Effector memory CD8-positive, alpha-beta T cell (primary cell): ENCODE measurements at regions not wholly inside any gene's neighbourhood (a gene's known extent, or its start where the extent isn't known, plus 50 kb on each side); places are given as distances from the start of the nearest gene placed in this dataset.

Experiments
- ATAC-seq: fragments of 150-1000 bp; cut with Tn5 transposase; replicated peaks from 2 replicates; pipeline ENCODE4 v1.10.0; 2021; ENCODE audit warnings: mild to moderate bottlenecking, moderate library complexity
- DNase-seq, 3 experiments: peaks; one replicate each; pipeline ENCODE4 v3.0.0; 2021
- H3K27ac Mint-ChIP-seq, 2 donors: one replicate each; pipeline ENCODE4 v1.8.0; 2022; ENCODE audit warnings: mild to moderate bottlenecking in 2 of 2, mixed read lengths in 2 of 2, moderate library complexity in 2 of 2
- H3K27me3 Mint-ChIP-seq, 2 donors: one replicate each; pipeline ENCODE4 v1.8.0; 2022; ENCODE audit warnings: mixed read lengths in 2 of 2
- H3K36me3 Mint-ChIP-seq: one replicate; pipeline ENCODE4 v1.8.0; 2022; ENCODE audit warnings: mild to moderate bottlenecking, moderate library complexity, mixed read lengths; ENCODE audit not compliant: insufficient read depth
- H3K4me1 Mint-ChIP-seq, 2 donors: one replicate each; pipeline ENCODE4 v1.8.0; 2022; ENCODE audit warnings: low read depth in 2 of 2, mixed read lengths in 2 of 2
- H3K4me3 Mint-ChIP-seq, 2 donors: one replicate each; pipeline ENCODE4 v1.8.0; 2022; ENCODE audit warnings: mild to moderate bottlenecking in 2 of 2, mixed read lengths in 2 of 2, moderate library complexity in 2 of 2
- H3K9me3 Mint-ChIP-seq, 2 donors: one replicate each; pipeline ENCODE4 v1.8.0; 2022; ENCODE audit warnings: mixed read lengths in 2 of 2

DNA sequence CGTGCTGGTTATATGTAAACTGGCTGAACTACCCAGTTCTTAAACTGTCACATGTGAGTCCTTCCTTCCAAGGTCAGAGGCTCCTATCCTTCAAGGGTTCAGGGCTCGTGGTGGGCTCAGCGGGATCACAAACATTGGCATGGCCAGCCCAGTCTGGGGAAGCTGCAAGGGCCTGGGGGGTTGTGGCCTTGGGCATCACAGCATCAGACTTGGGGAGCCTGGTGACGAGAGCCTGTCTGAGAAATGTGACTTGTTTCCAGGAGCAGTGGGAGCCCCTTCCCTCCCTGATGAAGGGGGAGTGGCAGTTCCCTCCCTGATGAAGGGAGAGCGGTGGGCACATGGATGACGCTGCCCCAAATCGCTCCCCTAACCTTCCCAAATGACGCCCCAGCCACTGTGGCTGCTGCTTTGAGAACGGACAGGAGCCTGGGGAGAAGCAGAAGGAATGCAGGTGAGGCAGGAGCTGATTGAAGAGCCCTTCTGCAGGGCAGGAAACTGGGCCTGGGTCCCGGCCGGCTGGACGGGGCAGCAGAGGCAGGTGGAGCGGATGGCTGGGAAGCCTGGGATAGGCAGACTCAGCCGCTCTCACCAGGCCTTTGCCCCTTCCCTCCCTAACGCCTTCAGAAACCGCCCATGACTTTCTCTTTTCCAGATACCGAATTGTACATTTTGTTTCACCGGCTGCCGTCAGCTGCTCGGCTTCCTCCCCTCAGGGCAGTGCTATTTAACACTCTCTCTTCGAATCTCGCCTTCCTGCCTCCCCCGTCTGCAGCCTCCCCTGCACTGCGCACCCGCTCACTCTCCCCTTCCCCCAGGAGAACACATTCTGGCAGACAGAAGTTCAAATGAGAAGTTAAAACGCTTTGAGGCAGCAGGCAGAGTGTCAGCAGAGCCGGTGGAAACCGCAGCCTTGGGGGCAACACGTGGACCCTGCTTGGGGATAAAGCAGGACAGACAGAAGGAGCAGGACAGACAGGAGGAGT is 1486.7 kb downstream of the BRD1 start:
- ATAC-seq = no peak
- no peak overlapping the region for H3K27ac Mint-ChIP-seq
- peaks cover 22 to 60% of the 10 kb centered on the region in 2 donors for H3K27me3 Mint-ChIP-seq
- H3K9me3 Mint-ChIP-seq = no peaks in the 10 kb centered on the region
- peaks cover 2% of the 10 kb centered on the region for H3K36me3 Mint-ChIP-seq
- DNase-seq = no peak
- no peak overlapping the region for H3K4me3 Mint-ChIP-seq
- H3K4me1 Mint-ChIP-seq = no peaks in the 10 kb centered on the region

DNA sequence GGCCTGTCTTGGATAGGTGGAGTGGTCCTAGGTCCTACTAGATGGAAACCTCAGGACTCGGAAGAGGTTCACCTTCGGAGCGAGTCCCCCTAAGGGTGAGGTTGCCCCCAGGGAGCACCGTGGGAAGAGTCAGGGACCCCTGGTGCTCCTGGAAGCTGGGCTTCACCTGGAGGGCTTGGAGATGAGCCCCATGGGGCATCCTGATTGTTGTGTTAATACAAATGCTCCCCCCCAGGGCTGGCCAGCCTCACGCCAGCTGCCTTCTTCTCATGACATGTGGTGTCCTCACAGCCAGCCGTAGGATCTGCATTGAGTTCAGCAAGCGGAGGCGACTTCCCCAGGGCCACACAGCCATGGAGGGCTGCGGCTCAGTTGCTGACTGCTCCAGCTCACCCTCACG is 1487.5 kb downstream of the BRD1 start:
- ATAC-seq = no peak
- Mint-ChIP-seq H3K4me1 (no peaks in the 10 kb centered on the region), H3K36me3 (peaks cover 2% of the 10 kb centered on the region)

GRCh38 chr22:48338793-48339705 is 1488.6 kb downstream of the BRD1 start:
- Mint-ChIP-seq H3K27me3 (peaks cover 22 to 66% of the 10 kb centered on the region in 2 donors), H3K4me1 (no peaks in the 10 kb centered on the region), H3K27ac (no peak overlapping the region), H3K4me3 (no peak overlapping the region), H3K36me3 (peaks cover 2% of the 10 kb centered on the region), H3K9me3 (no peaks in the 10 kb centered on the region)
- no peak for DNase-seq
- ATAC-seq = no peak

More for the DNA sequence above, 1487.5 kb downstream of the BRD1 start:
- no peaks in the 10 kb centered on the region for H3K9me3 Mint-ChIP-seq
- H3K4me3 Mint-ChIP-seq = no peak overlapping the region
- H3K27ac Mint-ChIP-seq = no peak overlapping the region
- DNase-seq = no peak
- peaks cover 22 to 66% of the 10 kb centered on the region in 2 donors for H3K27me3 Mint-ChIP-seq

GRCh38 chr22:48337957-48338792 is 1489.5 kb downstream of the BRD1 start:
- Mint-ChIP-seq H3K9me3 (no peaks in the 10 kb centered on the region), H3K27ac (no peak overlapping the region), H3K27me3 (peaks cover 22 to 64% of the 10 kb centered on the region in 2 donors), H3K4me3 (no peak overlapping the region), H3K4me1 (no peaks in the 10 kb centered on the region), H3K36me3 (peaks cover 2% of the 10 kb centered on the region)
- no peak for ATAC-seq
- DNase-seq = no peak

- no peak overlapping the region for H3K4me3 Mint-ChIP-seq
- H3K36me3 Mint-ChIP-seq = peaks cover 2% of the 10 kb centered on the region
- no peak for ATAC-seq
- no peak overlapping the region for H3K27ac Mint-ChIP-seq
- DNase-seq = no peak
- no peaks in the 10 kb centered on the region for H3K4me1 Mint-ChIP-seq
- no peaks in the 10 kb centered on the region for H3K9me3 Mint-ChIP-seq
- peaks cover 18 to 47% of the 10 kb centered on the region in 2 donors for H3K27me3 Mint-ChIP-seq
Measured at GRCh38 chr22:48336339-48337060, 1491.2 kb downstream of the BRD1 start.

- no peak overlapping the region for H3K27ac Mint-ChIP-seq
- H3K36me3 Mint-ChIP-seq = peaks cover 2% of the 10 kb centered on the region
- no peaks in the 10 kb centered on the region for H3K4me1 Mint-ChIP-seq
- no peak overlapping the region for H3K4me3 Mint-ChIP-seq
- peaks cover 15 to 45% of the 10 kb centered on the region in 2 donors for H3K27me3 Mint-ChIP-seq
- no peak for DNase-seq
- ATAC-seq = no peak
- no peaks in the 10 kb centered on the region for H3K9me3 Mint-ChIP-seq
Measured at GRCh38 chr22:48335442-48336139, 1492.1 kb downstream of the BRD1 start.

DNA sequence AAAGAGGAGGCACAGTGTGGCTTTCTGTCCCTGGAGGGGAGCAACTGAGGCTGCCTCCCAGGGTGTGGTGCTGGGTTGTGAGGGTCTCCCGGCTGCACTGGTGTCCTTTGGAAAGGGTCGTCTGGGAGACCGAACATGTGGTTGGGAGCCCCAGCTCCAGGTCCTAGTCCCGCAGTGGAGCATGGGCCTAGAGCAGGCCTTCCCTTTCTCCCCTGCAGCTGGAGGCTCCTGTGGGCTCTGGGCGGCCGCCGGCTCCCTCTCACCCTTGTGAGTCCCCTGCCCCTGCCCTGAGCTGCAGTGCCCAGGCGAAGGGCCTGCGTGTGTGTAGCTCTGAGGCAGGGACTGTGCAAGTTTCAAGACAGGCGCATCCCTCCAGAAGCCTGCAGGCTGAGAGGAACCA is 1492.7 kb downstream of the BRD1 start:
- H3K27me3 Mint-ChIP-seq = peaks cover 15 to 44% of the 10 kb centered on the region in 2 donors
- no peaks in the 10 kb centered on the region for H3K9me3 Mint-ChIP-seq
- no peak overlapping the region for H3K27ac Mint-ChIP-seq
- DNase-seq (no peak), ATAC-seq (no peak)
- no peaks in the 10 kb centered on the region for H3K4me1 Mint-ChIP-seq
- H3K4me3 Mint-ChIP-seq = no peak overlapping the region
- H3K36me3 Mint-ChIP-seq = peaks cover 2% of the 10 kb centered on the region

DNA sequence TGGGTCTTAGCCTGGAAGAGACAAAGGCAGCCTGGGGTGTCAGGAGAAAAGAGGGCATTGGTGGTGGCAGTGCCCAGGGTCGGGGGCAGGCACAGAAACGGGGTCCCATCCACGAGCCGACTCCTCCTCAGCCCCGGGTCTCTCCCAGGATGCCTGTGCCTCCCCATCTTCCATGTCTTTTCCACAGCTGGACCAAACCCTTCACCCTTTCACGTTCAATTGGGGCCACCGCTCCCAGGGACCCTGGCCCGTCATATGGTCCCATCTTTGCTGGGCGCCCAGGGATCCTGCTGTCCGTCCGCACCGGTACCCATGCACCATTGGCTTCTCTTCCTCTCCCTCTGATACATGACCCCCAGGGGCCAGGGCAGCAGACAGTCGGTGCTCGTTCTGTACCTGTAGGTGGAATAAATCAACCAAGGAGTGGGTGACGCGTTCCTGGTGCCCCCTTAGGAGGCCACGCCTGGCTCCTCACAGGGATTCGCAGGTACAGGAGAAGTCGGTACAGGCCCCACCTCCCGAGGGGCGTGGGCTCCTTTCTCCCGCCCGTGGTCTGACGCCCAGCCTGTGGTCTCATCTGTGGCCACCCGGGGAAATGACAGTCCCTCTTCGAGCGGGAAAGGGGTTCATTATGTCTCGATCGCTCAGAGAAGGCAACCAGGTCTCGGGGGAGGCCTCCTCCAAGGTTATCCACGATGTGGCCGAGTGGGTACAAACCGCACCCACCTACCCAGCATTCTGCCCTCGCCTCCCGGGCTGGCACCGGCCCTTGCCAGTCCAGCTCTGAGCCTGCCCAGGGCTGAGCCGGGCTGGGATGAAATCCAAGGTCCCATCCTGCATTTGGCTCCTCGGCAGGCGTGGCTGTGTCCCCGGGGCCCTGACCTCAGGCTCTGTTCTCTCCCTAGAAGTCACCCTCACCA is 1493.6 kb downstream of the BRD1 start:
- Mint-ChIP-seq H3K27ac (no peak overlapping the region), H3K36me3 (no peaks in the 10 kb centered on the region), H3K27me3 (peaks cover 12 to 35% of the 10 kb centered on the region in 2 donors), H3K4me3 (no peak overlapping the region), H3K9me3 (no peaks in the 10 kb centered on the region), H3K4me1 (no peaks in the 10 kb centered on the region)
- no peak for ATAC-seq
- no peak for DNase-seq

GRCh38 chr22:48333323-48333763 is 1494.3 kb downstream of the BRD1 start:
- Mint-ChIP-seq H3K4me1 (no peaks in the 10 kb centered on the region), H3K36me3 (peaks cover 3% of the 10 kb centered on the region), H3K4me3 (no peak overlapping the region), H3K27ac (no peak overlapping the region), H3K27me3 (peaks cover 9 to 33% of the 10 kb centered on the region in 2 donors), H3K9me3 (peaks cover 0 to under 1% of the 10 kb centered on the region in 2 donors)
- DNase-seq (no peak), ATAC-seq (no peak)

GRCh38 chr22:48332438-48333322 is 1495.0 kb downstream of the BRD1 start:
- Mint-ChIP-seq H3K27ac (no peak overlapping the region), H3K9me3 (peaks cover 0 to 2% of the 10 kb centered on the region in 2 donors), H3K27me3 (peaks cover 10 to 33% of the 10 kb centered on the region in 2 donors), H3K4me1 (no peaks in the 10 kb centered on the region), H3K36me3 (peaks cover 3% of the 10 kb centered on the region), H3K4me3 (no peak overlapping the region)
- ATAC-seq = no peak
- DNase-seq = no peak
